HUDEP-2 (cell line): ENCODE measurements at regions not wholly inside any gene's neighbourhood (a gene's known extent, or its start where the extent isn't known, plus 50 kb on each side); places are given as distances from the start of the nearest gene placed in this dataset.

Source experiments
- DNase-seq, 76 experiments: peaks; one replicate each; lab custom pipeline; 2025; ENCODE audit not compliant: unreplicated experiment in 76 of 76; lab: John Stamatoyannopoulos, UW

GRCh38 chr17:79216391-79216790 lies 141.8 kb downstream of the ENGASE start:
- DNase-seq, result no peak

- no peak for DNase-seq
These were observed 141.0 kb downstream of the ENGASE start for GRCh38 chr17:79215631-79216030.

- DNase-seq, result no peak
These were observed 140.4 kb downstream of the ENGASE start for GRCh38 chr17:79214940-79215604.

- no peak for DNase-seq
These were observed 139.8 kb downstream of the ENGASE start for GRCh38 chr17:79214459-79214858.

- DNase-seq, result no peak
These were observed 138.7 kb downstream of the ENGASE start for GRCh38 chr17:79213305-79213704.

- DNase-seq, result no peak
These were observed 137.8 kb downstream of the ENGASE start for GRCh38 chr17:79212149-79213087.

GRCh38 chr17:79211061-79211770 lies 136.6 kb downstream of the ENGASE start:
- DNase-seq, result no peak

GRCh38 chr17:79210638-79211037 lies 136.0 kb downstream of the ENGASE start:
- no peak for DNase-seq

- no peak for DNase-seq
These were observed 133.3 kb downstream of the ENGASE start for GRCh38 chr17:79207960-79208359.

- no peak for DNase-seq
These were observed 131.1 kb downstream of the ENGASE start for GRCh38 chr17:79205688-79206205.

GRCh38 chr17:79204261-79204660 lies 129.6 kb downstream of the ENGASE start:
- no peak for DNase-seq

GRCh38 chr17:79203657-79204056 lies 129.0 kb downstream of the ENGASE start:
- no peak for DNase-seq

GRCh38 chr17:79203016-79203415 lies 128.4 kb downstream of the ENGASE start:
- no peak for DNase-seq

- no peak for DNase-seq
These were observed 127.9 kb downstream of the ENGASE start for GRCh38 chr17:79202480-79202879.

- DNase-seq, result no peak
These were observed 127.1 kb downstream of the ENGASE start for GRCh38 chr17:79201536-79202227.

GRCh38 chr17:79201119-79201518 lies 126.5 kb downstream of the ENGASE start:
- no peak for DNase-seq

GRCh38 chr17:79196913-79197312 lies 122.3 kb downstream of the ENGASE start:
- no peak for DNase-seq

- DNase-seq, result peak in 25 of 76 experiments; percentile 2 to 43 (median 16)
These were observed 118.1 kb downstream of the ENGASE start for GRCh38 chr17:79192503-79193351.

GRCh38 chr17:79191270-79191934 lies 116.8 kb downstream of the ENGASE start:
- DNase-seq, result no peak
